Gastrocnemius medialis (tissue), 4 donors: ENCODE measurements at regions not wholly inside any gene's neighbourhood (a gene's known extent, or its start where the extent isn't known, plus 50 kb on each side); places are given as distances from the start of the nearest gene placed in this dataset.

ENCODE experiments used
- ATAC-seq, 2 donors: fragments of 150-250 bp; one replicate each; pipeline ENCODE4 v1.9.1; 2016
- DNase-seq, 2 donors: peaks; one replicate each; pipeline ENCODE4 v3.0.0-alpha.2; 2019
- H3K27ac ChIP-seq, 4 donors: fragments of 200-600 bp; sonication (generic); 1 replicate in 1 of 4; 2 replicates in 3 of 4; pipeline ENCODE4 v1.5.1; 2016 to 2018; ENCODE audit warnings: mild to moderate bottlenecking in 2 of 4, moderate library complexity in 1 of 4
- H3K27me3 ChIP-seq, 3 donors: fragments of 200-600 bp; sonication (generic) in 2 of 3; 1 replicate in 1 of 3; 2 replicates in 2 of 3; pipeline versions ENCODE4 v1.5.1 to v1.6.0; 2016 to 2019; ENCODE audit warnings: mild to moderate bottlenecking in 1 of 3, moderate library complexity in 1 of 3
- H3K36me3 ChIP-seq, 2 donors: fragments of 200-600 bp; sonication (generic) in 1 of 2; one replicate each; pipeline ENCODE4 v1.5.1; 2017 to 2018
- H3K4me1 ChIP-seq, 2 donors: fragments of 200-600 bp; sonication (generic) in 1 of 2; one replicate each; pipeline ENCODE4 v1.5.1; 2016 to 2017; ENCODE audit warnings: mild to moderate bottlenecking in 2 of 2
- H3K4me3 ChIP-seq, 4 donors: fragments of 200-600 bp; sonication (generic) in 3 of 4; 1 replicate in 1 of 4; 2 replicates in 3 of 4; pipeline ENCODE4 v1.5.1; 2016 to 2019; ENCODE audit warnings: mild to moderate bottlenecking in 2 of 4
- H3K9me3 ChIP-seq, 3 donors: fragments of 200-600 bp; sonication (generic) in 2 of 3; 1 replicate in 1 of 3; 2 replicates in 2 of 3; pipeline ENCODE4 v1.5.1; 2016 to 2019
- POLR2A ChIP-seq, 2 donors: fragments of 450-650 bp; IDR thresholded peaks; one replicate each; pipeline ENCODE4 v1.6.1; 2017; ENCODE audit warnings: antibody characterized with exemption in 2 of 2, mild to moderate bottlenecking in 2 of 2, moderate library complexity in 2 of 2
- in situ Hi-C, 4 donors: fragments of 200-750 bp; cut with MboI; loops; one replicate each; pipeline versions ENCODE4 v1.15.0 to v1.8.0; 2017; ENCODE audit warnings: low sequenced_read_pairs in 4 of 4
- intact Hi-C: fragments of 100-400 bp; cut with DNase I; formaldehyde crosslinking; loops from one replicate; pipeline ENCODE4 v1.15.1; 2023; ENCODE audit warnings: low total_unique reads
- TF ChIP-seq, protein P1 (sequence below), 5 experiments: fragments of 450-650 bp in 3 of 5; fragments of 200-600 bp in 2 of 5; sonication (generic) in 2 of 5; IDR thresholded peaks in 4 of 5; conservative IDR thresholded peaks in 1 of 5; 1 replicate in 4 of 5; 2 replicates in 1 of 5; pipeline ENCODE4 v1.5.1; 2016 to 2019; ENCODE audit warnings: antibody characterized with exemption in 5 of 5, mild to moderate bottlenecking in 3 of 5, moderate library complexity in 3 of 5

DNA sequence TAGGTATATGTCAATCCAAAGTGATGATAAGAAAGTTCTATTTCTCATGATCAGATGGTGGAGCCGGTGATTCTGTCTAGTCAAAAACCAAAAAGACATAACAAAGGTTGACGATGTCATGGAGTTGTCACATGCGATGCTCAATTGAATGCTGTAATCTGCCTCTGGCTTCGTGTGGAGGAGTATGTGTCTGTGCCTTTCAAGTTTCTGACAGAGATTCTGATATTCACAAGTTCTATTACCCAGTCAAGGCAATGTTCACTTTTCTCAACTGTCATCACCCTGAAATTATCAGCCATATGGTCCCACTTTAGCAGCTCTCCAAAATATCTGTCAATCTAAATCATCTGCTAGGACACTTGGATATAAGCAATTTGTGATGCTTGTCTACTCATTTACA, 367.6 kb upstream of the PRR20A start:
- Histone ChIP-seq H3K4me3 (no peak overlapping the region), H3K27ac (no peak overlapping the region), H3K27me3 (no peaks in the 10 kb centered on the region), H3K36me3 (no peaks in the 10 kb centered on the region), H3K4me1 (no peaks in the 10 kb centered on the region), H3K9me3 (no peaks in the 10 kb centered on the region)
- ATAC-seq (no peak), DNase-seq (no peak)
- in situ Hi-C loops, result no loop called here
- TF ChIP-seq, protein P1, sequence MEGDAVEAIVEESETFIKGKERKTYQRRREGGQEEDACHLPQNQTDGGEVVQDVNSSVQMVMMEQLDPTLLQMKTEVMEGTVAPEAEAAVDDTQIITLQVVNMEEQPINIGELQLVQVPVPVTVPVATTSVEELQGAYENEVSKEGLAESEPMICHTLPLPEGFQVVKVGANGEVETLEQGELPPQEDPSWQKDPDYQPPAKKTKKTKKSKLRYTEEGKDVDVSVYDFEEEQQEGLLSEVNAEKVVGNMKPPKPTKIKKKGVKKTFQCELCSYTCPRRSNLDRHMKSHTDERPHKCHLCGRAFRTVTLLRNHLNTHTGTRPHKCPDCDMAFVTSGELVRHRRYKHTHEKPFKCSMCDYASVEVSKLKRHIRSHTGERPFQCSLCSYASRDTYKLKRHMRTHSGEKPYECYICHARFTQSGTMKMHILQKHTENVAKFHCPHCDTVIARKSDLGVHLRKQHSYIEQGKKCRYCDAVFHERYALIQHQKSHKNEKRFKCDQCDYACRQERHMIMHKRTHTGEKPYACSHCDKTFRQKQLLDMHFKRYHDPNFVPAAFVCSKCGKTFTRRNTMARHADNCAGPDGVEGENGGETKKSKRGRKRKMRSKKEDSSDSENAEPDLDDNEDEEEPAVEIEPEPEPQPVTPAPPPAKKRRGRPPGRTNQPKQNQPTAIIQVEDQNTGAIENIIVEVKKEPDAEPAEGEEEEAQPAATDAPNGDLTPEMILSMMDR (IDR thresholded peaks at IDR 0.05 in 4 of 5, conservative IDR thresholded peaks at IDR 0.05 in 1 of 5), result no peak
- no peak for TF ChIP-seq POLR2A (IDR thresholded peaks at IDR 0.05)
- intact Hi-C loops, result no loop called here

DNA sequence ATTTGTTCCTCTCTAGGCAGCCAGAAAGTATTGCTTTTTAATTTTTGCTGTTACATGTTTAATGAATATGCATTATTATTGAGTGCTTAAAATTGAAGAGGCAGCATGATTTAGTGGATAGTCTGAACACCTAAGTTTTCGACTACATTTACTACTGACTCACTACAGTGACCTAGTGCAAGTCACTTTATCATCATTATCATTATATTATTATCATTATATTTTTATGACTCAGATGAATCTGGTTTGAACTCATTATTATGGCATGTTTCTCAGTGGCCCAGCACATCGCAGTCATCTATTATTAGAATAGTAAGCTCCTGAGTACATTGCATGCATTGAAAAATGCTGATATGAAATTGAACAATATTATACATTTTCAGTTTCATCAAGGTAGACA, 351.2 kb upstream of the PRR20A start:
- Histone ChIP-seq H3K9me3 (no peaks in the 10 kb centered on the region), H3K27me3 (no peaks in the 10 kb centered on the region), H3K27ac (no peak overlapping the region), H3K4me1 (no peaks in the 10 kb centered on the region), H3K4me3 (no peak overlapping the region), H3K36me3 (no peaks in the 10 kb centered on the region)
- in situ Hi-C loops (no loop called here), intact Hi-C loops (no loop called here)
- no peak for TF ChIP-seq POLR2A (IDR thresholded peaks at IDR 0.05)
- TF ChIP-seq, protein P1 (IDR thresholded peaks at IDR 0.05 in 4 of 5, conservative IDR thresholded peaks at IDR 0.05 in 1 of 5), result no peak
- ATAC-seq (no peak), DNase-seq (no peak)

DNA sequence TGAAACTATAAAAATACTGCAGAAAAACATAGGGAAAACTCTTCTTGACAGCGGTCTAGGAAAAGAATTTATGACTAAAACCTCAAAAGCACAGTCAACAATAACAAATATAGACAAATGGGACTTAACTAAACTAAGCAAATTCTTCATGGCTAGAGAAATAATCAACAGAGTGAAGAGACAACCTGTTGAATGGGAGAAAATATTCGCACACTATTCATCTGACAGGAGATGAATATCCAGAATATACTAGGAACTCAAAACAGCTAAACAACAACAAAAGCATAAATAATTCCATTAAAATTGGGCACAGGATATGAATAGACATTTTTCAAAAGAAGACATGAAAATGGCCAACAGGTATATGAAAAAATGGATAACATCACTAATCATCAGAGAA, 303.6 kb upstream of the PRR20A start:
- Histone ChIP-seq H3K9me3 (no peaks in the 10 kb centered on the region), H3K27ac (no peak overlapping the region), H3K4me3 (no peak overlapping the region), H3K27me3 (no peaks in the 10 kb centered on the region), H3K36me3 (no peaks in the 10 kb centered on the region), H3K4me1 (no peaks in the 10 kb centered on the region)
- ATAC-seq (no peak), DNase-seq (no peak)
- no peak for TF ChIP-seq POLR2A (IDR thresholded peaks at IDR 0.05)
- TF ChIP-seq, protein P1 (IDR thresholded peaks at IDR 0.05 in 4 of 5, conservative IDR thresholded peaks at IDR 0.05 in 1 of 5), result no peak
- in situ Hi-C loops (no loop called here), intact Hi-C loops (no loop called here)

DNA sequence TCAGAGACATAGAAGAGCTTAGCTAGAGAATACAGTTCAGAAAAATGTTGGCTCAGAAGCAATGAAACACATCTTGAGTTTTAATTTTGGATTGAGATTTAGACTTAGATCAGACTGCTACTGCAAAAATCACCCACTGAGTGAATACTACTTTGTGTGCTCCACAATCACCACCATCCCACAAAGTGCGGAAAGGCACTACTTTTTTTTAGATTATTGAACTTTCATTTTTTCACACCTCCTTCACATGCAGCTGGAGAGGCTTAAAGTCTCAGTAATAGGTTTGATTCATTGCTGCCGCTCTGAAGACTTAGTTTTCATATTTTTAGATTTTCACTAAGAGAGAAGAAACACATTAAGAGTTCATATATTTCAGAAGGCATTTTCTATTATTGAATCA, 289.9 kb upstream of the PRR20A start:
- no peak overlapping the region for H3K4me3 ChIP-seq
- in situ Hi-C loops, result no loop called here
- ATAC-seq, result no peak
- no peak for DNase-seq
- intact Hi-C loops, result no loop called here
- no peak overlapping the region for H3K27ac ChIP-seq
- H3K36me3 ChIP-seq, result no peaks in the 10 kb centered on the region
- no peak for TF ChIP-seq POLR2A (IDR thresholded peaks at IDR 0.05)
- TF ChIP-seq, protein P1 (IDR thresholded peaks at IDR 0.05 in 4 of 5, conservative IDR thresholded peaks at IDR 0.05 in 1 of 5), result no peak
- no peaks in the 10 kb centered on the region for H3K9me3 ChIP-seq
- H3K27me3 ChIP-seq, result no peaks in the 10 kb centered on the region
- H3K4me1 ChIP-seq, result no peaks in the 10 kb centered on the region

DNA sequence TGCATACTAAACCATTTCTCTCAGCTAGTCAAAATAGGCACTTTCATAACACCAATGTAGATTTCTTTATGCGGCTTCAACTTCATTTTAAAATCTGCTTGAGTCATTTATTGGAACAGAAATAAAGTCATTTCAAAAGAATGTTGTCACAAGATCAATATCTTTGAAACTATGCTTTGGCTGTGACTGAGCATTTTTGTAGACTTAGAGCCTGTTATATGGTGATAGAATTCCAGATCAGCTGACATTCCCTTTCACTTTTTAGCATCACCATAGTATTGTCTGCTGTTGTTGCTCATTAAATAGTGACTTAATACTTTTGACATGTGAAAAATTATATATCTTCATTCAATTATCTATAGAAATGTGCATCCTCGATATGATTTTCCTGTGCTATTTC, 279.2 kb upstream of the PRR20A start:
- in situ Hi-C loops, result no loop called here

More for the DNA sequence above, 279.2 kb upstream of the PRR20A start:
- Histone ChIP-seq H3K4me3 (no peak overlapping the region), H3K36me3 (no peaks in the 10 kb centered on the region), H3K27ac (no peak overlapping the region), H3K4me1 (no peaks in the 10 kb centered on the region), H3K9me3 (no peaks in the 10 kb centered on the region), H3K27me3 (no peaks in the 10 kb centered on the region)
- TF ChIP-seq POLR2A (IDR thresholded peaks at IDR 0.05), result no peak
- TF ChIP-seq, protein P1 (IDR thresholded peaks at IDR 0.05 in 4 of 5, conservative IDR thresholded peaks at IDR 0.05 in 1 of 5), result no peak
- intact Hi-C loops, result no loop called here
- DNase-seq (no peak), ATAC-seq (no peak)
